Stimulated activated CD4-positive, alpha-beta T cell treated with anti-CD3 and anti-CD28 coated beads, TNF-alpha, amount 100 ng/mL, for 4 hours (primary cell): ENCODE measurements at regions not wholly inside any gene's neighbourhood (a gene's known extent, or its start where the extent isn't known, plus 50 kb on each side); places are given as distances from the start of the nearest gene placed in this dataset.
"Not testable (repeated sequence)": the region's sequence is repeated elsewhere in the genome, so short reads cannot be mapped to it uniquely, and the experiment has no call there.

ENCODE experiments used
- DNase-seq, 3 experiments: peaks; one replicate each; pipeline ENCODE4 v3.0.0-alpha.2; 2020; ENCODE audit warnings: low read depth in 3 of 3

DNA sequence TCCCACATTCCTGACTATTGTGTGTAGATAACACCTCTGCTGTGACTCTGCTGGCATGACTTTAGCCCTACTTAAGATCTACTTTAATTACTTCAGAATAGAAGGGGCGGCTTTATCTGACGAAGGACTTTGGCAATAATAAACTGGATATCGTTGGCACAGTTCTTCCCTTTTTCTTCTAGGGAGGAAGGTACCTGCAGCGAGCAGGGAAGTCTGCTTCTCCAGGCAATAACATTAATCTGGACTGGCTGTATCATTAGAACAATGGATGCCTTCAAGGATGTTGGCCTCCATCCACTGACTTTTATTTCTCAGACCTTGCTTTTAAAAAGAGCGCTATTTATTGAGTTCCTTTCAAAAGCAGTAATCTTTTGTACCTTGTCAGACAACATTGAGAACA is 172.6 kb upstream of the THSD7A start:
- DNase-seq, result no peak

DNA sequence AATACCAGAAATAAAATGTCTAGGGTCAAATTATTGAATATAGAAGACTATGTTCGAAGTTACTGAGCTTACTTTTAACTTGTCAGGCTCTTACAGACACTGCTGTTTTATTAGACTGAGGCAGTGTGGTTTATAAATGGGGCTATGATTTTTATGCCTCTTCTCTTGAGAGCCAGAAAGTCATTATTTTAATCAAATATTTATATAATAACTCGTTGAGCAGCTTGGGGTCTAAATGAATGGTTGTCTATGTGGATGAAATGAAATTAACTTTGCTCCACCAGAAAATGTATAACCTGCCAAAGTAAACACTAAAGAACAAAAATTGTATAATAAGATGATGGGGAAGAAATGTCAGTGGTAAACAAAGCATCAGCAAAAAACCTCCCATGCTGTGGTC is 175.6 kb upstream of the THSD7A start:
- no peak for DNase-seq

DNA sequence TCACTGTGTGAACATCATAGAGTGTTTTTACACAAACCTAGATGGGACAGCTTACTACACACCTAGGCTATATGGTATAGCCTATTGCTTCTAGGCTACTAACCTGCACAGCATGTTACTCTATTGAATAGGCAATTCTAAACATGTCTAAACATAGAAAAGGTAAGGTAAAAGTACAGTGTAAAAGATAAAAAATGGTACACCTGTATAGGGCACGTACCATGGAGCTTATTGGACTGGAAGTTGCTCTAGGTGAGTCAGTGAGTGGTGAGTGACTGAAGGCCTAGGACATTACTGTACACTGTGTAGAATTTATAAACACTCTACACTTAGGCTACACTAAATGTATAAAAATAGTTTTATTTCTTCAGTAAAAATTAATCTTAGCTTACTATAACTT is 182.0 kb upstream of the THSD7A start:
- no peak for DNase-seq

DNA sequence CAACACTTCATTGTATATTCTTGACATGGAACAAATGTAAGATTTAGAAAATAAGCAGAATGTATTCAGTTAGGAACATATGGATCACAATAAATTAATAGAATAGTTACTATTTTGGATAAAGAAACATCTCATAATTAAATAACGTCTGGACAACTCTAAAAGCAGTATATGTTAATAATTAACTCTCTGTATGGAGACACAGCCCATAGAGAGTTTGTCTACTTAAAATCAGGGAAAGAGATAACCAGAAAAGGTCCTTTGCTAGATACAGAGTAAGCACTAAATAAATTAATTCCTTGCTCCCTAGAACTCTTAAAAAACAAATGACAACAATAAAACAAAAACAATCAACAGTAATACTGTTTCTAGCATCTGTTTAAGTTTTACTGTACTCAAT is 184.4 kb upstream of the THSD7A start:
- no peak for DNase-seq

DNA sequence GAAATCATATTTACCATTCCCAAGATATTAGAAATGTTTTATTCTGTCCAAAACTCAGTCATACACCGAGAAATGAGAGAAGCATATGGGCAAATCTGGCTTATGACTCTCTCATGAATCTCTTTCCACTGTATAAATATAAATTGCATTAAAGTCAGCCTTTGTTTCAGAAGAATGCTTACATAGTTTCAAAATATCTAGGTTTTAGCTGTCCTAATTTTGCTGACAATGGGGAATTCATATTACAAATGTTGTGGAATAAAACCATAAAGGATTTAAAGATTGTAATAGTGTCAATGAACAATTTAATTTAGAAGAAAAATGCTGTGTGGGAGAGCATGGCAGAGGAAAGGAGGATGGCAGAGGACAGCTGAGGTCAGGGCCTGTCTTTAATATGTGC is 185.0 kb upstream of the THSD7A start:
- no peak for DNase-seq

DNA sequence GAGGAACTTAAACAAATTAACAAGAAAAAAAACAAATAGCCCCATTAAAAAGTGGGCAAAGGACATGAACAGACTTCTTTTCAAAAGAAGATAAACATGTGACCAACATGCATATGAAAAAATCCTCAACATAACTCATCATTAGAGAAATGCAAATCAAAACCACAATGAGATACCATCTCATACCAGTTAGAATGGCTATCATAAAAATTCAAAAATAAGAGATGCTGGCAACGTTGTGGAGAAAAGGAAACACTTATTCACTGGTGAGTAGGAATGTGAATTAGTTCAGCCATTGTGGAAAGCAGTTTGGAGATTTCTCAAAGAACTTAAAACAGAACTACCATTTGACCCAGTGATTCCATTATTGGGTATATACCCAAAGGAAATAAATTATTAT is 189.1 kb upstream of the TMEM106B start:
- DNase-seq, result not testable (repeated sequence)

DNA sequence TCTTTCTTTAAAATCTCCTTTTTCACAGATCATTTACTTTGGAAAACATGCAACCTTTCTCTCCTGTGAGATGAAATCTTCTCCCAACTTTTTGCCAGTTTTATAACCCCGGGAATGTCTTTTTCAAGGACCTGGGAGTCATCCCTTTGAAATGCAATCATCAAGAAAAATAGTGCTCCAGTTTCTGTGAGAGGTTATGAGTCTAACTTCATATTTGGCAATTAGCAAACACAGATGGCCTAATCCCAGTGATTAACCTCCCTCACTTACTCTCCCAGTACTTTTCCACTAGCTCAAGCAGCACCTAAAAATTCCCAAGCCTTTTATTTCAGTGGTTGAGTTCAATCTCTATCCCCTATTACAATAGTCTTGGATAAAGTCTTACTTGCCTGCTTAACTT is 185.8 kb upstream of the TMEM106B start:
- DNase-seq, result no peak

DNA sequence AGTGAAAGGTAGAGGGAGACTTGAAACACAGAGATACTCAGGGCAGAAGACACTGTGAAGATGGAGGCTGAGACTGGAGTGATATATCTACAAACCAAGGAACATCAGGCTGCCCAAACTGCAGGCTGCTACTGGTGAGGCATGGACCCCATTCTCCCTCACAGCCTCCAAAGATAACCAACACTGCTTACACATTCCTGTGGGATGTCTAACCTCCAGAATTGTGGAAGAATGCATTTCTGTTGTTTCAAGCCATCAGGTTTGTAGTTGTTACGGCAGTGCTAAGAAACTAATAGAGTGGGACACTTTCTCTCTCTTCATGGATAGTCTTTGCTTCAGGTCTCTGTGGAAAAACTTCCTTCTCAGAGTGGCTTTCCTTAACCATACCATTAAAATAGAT is 182.6 kb upstream of the TMEM106B start:
- DNase-seq, result no peak

DNA sequence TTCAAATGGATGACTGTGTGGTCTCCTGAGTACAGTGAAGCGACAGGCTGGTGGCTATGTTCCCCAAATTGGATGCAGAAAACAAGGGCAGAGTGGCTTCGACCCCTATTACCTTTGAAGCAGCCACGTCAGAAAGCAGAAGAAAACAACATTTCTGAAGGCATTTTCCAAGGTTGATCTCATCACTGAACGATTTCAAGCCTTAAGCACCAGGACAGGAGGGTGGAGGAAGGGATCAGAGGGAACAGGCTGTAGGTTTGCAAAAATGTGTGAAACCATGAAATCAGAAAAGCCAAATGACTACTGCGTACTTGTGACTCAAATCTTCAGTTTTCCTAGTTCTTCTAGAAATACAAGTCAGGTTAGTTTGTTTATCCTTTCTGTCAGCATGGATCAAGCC is 181.0 kb upstream of the TMEM106B start:
- no peak for DNase-seq

DNA sequence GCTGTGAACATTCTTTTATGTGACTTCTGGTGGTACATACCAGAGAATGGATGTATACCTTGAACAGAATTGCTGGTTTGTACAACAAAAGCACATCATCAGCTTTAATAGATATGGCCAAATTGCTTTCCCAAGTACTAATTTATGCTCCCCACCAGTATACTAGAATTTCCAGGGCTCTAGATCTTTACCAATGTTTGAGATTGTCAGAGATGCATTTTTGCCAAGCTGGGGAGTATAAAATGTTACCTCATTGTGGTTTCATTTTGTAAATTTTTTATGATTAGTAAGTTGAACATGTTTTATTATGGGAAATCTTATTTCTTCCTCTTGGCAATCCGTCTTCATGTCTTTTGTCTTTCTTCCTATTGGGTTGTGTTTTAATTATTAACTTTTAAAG is 179.9 kb upstream of the TMEM106B start:
- no peak for DNase-seq

DNA sequence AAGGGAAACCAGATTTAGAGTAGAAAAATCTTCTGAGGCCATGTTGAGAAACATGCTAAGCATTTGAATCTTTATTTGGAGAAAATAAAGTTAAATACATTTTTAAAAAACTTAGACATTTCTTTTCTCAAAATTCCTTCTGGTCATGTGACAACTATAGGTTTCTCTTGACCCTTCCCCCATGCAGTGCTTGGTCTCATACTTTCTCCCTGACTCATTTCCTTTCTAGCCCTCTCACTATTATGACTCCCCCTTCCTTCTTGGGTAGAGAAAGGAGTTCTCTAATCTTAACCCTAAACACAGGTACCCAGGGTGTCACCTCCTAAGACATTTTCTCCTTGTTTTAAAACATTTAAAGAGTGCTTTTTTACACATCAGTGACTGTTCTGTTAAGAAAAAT is 179.5 kb upstream of the TMEM106B start:
- DNase-seq, result no peak

DNA sequence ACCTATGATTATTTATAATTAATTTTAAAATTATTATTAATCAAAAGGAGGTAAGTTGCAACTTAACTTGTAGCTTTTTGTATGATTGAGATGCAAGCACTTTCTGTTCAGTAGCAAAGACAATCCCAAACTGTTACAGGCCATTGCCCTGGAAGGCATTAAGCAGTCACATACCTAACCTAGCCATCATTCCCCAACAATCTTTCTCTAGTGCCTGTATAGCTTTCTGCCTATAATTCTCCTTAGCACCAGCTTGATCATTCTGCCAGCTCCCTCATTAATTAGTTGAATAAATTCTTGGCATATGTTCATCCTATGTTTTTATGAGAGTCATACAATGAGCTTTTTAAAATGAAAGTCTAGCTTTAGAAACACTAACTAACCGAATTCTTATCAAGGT is 178.9 kb upstream of the TMEM106B start:
- DNase-seq, result no peak

DNA sequence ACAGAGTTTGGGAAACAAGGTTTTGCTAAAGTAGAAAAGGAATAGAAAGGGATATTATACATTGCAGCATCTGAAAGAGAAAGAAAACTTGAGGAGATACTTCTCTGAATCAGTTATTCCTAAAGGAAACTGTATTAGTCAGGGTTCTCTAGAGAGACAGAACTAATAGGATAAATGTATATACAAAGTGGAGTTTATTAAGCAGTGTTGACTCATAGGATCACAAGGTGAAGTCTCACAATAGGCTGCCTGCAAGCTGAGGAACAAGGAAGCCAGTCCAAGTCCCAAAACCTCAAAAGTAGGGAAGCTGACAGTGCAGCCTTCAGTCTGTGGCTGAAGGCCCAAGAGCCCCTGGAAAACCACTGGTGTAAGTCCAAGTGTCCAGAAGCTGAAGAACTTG is 167.6 kb upstream of the TMEM106B start:
- not testable (repeated sequence) for DNase-seq

DNA sequence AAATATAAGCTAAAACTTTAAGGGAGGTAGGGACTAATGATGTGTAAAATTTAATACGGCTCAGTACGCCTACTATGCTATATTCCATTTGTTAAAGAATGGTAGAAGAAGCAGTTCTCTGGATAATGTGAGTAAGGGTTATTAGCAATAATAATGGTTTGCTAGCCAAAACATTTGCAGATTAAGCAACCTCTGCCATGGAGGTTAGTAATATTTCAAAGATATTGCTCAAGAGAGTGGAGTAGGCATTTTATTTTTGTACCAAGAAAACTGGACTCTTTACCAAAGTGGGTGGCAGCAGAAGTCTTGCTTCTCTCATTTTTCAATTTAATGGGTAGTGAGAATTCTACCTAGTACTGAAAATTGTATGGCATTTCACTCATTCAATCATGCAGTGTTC is 158.9 kb upstream of the TMEM106B start:
- no peak for DNase-seq

DNA sequence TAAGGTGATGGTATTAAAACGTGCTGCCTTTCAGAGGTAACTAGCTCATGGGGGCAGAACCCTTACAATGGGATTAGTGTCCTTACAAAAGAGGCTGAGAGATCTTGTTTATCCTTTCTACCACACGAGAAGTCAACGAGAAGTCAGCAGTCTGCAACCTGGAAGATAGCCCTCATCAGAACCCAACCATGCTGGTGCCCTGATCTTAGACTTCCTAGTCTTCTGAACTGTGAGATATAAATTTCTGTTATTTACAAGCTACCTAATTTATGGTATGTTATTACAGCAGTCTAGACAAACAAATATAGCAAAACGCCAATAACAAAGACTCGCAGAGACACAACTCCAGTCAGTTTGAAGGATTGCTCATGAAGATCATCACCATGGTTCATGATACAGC is 157.5 kb upstream of the TMEM106B start:
- no peak for DNase-seq

DNA sequence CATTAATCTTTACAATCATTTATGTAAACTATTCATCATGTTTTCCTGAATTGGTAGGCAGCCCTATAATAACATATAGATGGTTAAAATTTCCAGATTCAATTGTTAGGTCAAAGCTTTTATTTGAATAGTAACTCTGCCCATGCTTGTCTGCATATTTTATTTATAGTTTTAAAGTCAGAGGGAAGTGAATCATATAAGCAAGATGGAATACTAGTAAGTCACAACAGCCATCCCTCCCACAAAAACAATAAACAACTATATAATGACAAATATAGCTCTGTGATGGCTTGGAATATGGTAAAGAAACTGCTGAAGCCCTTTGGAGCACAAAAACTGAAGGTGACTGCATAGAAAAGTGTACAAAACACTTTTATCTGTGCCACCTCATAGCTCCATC is 156.3 kb upstream of the TMEM106B start:
- no peak for DNase-seq

DNA sequence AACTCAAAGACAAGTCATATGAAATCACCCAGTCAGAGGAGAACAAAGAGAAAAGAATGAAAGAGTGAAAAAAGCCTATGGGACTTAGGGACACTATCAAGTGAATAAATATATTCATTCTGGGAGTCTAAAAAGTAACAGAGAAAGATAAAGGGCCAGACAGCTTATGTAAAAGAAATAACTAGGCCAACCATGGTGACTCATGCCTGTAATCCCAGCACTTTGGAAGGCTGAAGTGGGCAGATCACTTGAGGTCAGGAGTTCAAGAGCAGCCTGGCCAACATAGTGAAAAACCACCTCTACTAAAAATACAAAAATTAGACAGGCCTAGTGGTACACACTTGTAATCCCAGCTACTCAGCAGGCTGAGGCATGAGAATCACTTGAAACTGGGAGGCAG is 154.7 kb upstream of the TMEM106B start:
- no peak for DNase-seq

DNA sequence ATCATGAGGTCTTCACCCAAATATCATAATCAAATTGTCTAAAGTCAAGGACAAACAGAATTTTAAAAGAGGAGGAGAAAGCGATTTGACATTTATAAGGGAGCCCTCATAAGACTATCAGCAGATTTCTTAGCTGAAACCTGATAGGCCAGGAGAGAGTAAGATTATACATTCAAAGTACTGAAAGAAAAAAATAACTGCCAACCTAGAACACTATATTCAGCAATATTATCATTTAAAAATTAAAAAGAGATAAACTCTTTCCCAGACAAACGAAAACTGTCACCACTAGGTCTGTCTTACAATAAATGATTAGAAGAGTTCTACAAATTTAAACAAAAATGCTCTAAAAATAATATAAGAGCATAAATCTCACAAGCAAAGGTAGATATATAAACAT is 154.1 kb upstream of the TMEM106B start:
- DNase-seq, result no peak

DNA sequence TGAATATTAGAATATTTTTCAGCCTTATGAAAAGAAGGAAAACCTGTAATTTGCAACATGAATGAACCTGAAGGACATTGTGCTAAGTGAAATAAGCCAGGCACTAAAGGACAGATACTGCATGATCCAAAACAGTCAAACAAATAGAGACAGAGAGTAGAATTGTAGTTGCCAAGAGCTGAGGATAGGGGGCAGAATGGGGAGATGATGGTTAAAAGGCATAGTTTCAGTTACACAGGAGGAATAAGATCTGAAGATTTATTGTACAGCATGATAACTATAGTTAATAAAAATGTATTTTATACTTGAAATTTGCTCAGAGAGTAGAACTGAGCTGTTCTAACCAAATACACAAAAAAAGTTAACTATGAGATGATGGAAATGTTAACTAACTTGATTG is 149.0 kb upstream of the TMEM106B start:
- DNase-seq, result no peak

DNA sequence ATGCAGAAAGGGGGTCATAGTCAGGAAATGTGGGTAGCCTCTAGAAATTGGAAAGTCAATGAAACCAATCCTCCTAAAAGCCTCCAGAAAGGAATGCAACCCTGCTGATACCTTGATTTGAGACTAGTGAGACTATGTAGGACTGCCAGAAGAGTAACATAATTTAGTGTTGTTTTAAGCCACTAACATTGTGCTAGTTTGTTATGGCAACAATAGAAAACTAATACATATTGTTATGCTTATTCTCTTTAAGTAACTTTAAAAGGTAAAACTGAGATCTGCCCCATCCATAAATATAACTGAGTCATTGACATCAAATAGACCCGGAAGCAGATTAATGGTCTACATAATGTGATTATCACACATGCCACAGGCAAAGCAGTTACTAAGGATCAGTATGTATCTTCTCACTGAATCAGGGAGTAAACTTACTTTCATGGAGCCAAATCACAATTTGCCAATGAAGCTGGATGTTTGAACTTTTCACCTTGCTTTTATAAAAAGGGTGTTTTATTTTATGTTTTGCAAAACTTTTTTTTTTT is 146.4 kb upstream of the TMEM106B start:
- no peak for DNase-seq

DNA sequence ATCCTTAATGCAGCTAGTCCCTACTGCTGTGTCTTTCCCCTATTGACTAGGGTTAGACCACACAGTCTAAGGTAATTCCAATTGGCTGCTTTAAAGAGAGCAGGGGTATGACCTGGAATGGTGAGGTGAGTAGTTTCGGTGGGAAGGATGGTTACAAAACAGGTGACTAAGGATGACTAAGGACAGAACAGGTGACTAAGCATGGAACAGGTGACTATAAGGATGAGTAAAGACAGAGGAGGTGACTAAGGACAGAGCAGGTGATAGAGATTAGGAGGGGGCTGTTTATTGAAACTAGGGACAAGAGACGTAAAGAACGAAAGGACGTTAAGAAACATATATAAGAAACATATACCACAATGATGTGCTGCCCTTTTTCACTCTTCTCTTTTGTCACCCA is 145.1 kb upstream of the TMEM106B start:
- no peak for DNase-seq

DNA sequence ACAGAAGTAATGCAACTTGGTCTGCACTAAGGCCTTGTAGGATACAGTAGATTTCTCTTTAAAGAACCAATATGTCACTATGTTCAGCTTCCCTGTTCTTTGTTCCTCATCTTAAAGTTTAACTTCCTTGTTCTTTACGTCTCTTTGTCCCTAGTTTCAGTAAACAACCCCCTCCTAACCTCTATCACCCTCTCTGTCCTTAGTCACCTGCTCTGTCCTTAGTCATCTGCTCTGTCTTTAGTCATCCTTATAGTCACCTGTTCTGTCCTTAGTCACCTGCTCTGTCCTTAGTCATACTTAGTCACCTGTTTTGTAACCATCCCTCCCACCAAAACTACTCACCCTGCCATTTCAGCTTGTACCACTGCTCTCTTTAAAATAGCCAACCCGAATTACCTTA is 144.6 kb upstream of the TMEM106B start:
- no peak for DNase-seq

DNA sequence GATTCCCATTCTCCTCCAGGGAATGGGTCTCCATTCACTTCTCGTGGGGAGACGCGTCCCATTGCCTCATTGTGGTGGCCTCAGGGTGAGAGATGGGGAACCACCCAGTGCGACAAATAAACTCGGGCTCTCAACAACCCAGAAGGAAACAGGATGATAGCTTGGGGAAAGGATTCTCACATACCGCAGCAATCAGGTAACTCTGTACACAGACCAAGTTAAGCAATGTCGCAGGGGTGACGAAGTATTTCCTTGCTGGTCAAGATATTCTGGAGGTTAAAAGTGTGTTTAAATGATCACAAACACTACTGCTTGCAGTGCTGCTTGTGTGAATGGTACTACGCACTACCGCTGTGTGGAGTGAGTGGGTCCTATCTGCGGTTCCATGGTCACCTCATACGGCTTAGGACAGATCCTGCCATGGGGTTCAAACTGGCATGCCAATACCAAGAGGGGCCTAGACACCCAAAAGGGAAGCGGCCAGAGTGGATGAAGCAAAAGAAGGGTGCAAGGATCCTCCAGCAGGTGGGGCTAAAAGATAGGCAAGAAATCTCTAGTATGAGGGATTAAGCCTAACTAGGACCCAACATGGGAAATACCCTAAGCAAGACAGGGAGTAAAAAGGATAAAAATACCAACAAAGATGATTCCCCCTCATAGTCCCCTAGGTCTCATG is 143.8 kb upstream of the TMEM106B start:
- peak; percentile 16 to 43 (median 30) for DNase-seq

DNA sequence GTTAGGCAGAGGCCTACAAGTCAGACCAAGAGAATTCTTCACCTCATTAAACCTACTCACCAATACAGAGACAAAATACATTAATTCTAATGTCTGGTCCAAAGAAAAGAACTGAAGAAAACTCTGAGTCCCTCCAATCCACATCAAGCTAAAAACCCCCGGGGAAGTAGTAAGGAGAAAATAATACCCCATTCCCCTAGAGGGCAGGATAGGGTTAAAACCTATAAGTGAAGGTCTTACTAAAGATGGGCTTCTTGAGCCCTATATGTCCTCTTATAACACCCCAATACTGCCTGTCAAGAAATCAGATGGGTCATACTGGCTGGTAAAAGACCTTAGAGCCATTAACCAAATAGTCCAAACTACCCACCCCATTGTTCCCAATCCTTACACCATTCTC is 141.3 kb upstream of the TMEM106B start:
- no peak for DNase-seq
